ENCODE measurements at regions not wholly inside any gene's neighbourhood (a gene's known extent, or its start where the extent isn't known, plus 50 kb on each side); places are given as distances from the start of the nearest gene placed in this dataset.

- TF ChIP-seq POLR2AphosphoS5 (IDR thresholded peaks at IDR 0.05) (no peak), EP300 (IDR thresholded peaks at IDR 0.05) (no peak), POLR2A (IDR thresholded peaks at IDR 0.05) (no peak)
- TF ChIP-seq, protein P1, sequence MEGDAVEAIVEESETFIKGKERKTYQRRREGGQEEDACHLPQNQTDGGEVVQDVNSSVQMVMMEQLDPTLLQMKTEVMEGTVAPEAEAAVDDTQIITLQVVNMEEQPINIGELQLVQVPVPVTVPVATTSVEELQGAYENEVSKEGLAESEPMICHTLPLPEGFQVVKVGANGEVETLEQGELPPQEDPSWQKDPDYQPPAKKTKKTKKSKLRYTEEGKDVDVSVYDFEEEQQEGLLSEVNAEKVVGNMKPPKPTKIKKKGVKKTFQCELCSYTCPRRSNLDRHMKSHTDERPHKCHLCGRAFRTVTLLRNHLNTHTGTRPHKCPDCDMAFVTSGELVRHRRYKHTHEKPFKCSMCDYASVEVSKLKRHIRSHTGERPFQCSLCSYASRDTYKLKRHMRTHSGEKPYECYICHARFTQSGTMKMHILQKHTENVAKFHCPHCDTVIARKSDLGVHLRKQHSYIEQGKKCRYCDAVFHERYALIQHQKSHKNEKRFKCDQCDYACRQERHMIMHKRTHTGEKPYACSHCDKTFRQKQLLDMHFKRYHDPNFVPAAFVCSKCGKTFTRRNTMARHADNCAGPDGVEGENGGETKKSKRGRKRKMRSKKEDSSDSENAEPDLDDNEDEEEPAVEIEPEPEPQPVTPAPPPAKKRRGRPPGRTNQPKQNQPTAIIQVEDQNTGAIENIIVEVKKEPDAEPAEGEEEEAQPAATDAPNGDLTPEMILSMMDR (IDR thresholded peaks at IDR 0.05), result no peak
Measured at GRCh38 chr5:58009754-58010153, 450.1 kb downstream of the PLK2 start.
